NCI-H526 (cell line): ENCODE measurements at regions not wholly inside any gene's neighbourhood (a gene's known extent, or its start where the extent isn't known, plus 50 kb on each side); places are given as distances from the start of the nearest gene placed in this dataset.

Experiments used
- DNase-seq, 2 experiments: peaks; one replicate each; lab custom pipeline; 2025; lab: John Stamatoyannopoulos, UW

- peak in 1 of 2 experiments; percentile 12 for DNase-seq
Observed at GRCh38 chr14:21987937-21988336, 314.3 kb upstream of the OR4E1 start.

GRCh38 chr14:21985081-21985480 lies 311.5 kb upstream of the OR4E1 start:
- no peak for DNase-seq

GRCh38 chr14:21978999-21979314 lies 305.3 kb upstream of the OR4E1 start:
- no peak for DNase-seq

GRCh38 chr14:21978184-21978998 lies 304.8 kb upstream of the OR4E1 start:
- peak in 1 of 2 experiments; percentile 30 for DNase-seq

- no peak for DNase-seq
Observed at GRCh38 chr14:21974741-21975140, 301.1 kb upstream of the OR4E1 start.

- no peak for DNase-seq
Observed at GRCh38 chr14:21965042-21965441, 291.4 kb upstream of the OR4E1 start.

- DNase-seq = no peak
Observed at GRCh38 chr14:21964180-21964579, 290.6 kb upstream of the OR4E1 start.

- DNase-seq = no peak
Observed at GRCh38 chr14:21960636-21961035, 287.0 kb upstream of the OR4E1 start.

- no peak for DNase-seq
Observed at GRCh38 chr14:21941885-21942284, 268.3 kb upstream of the OR4E1 start.

- DNase-seq = no peak
Observed at GRCh38 chr14:21940887-21941856, 267.6 kb upstream of the OR4E1 start.

- no peak for DNase-seq
Observed at GRCh38 chr14:21939836-21940235, 266.2 kb upstream of the OR4E1 start.

GRCh38 chr14:21937996-21938395 lies 264.4 kb upstream of the OR4E1 start:
- no peak for DNase-seq

GRCh38 chr14:21933681-21934080 lies 260.1 kb upstream of the OR4E1 start:
- DNase-seq = no peak

GRCh38 chr14:21924479-21924878 lies 250.9 kb upstream of the OR4E1 start:
- no peak for DNase-seq

GRCh38 chr14:21923820-21924219 lies 250.2 kb upstream of the OR4E1 start:
- DNase-seq = no peak

GRCh38 chr14:21921453-21921852 lies 247.8 kb upstream of the OR4E1 start:
- no peak for DNase-seq

- DNase-seq = peak in 1 of 2 experiments; percentile 34
Observed at GRCh38 chr14:21917699-21918436, 244.2 kb upstream of the OR4E1 start.

- DNase-seq = no peak
Observed at GRCh38 chr14:21915826-21916225, 242.2 kb upstream of the OR4E1 start.

GRCh38 chr14:21913759-21914158 lies 240.1 kb upstream of the OR4E1 start:
- DNase-seq = peak; percentile 35 to 78

- DNase-seq = no peak
Observed at GRCh38 chr14:21912367-21912766, 238.7 kb upstream of the OR4E1 start.

- no peak for DNase-seq
Observed at GRCh38 chr14:21911877-21912276, 238.3 kb upstream of the OR4E1 start.

- no peak for DNase-seq
Observed at GRCh38 chr14:21910260-21910659, 236.6 kb upstream of the OR4E1 start.
